Spleen (tissue), 11 donors: ENCODE measurements at regions not wholly inside any gene's neighbourhood (a gene's known extent, or its start where the extent isn't known, plus 50 kb on each side); places are given as distances from the start of the nearest gene placed in this dataset.

Source experiments
- DNase-seq: peaks from one replicate; pipeline ENCODE4 v3.0.0-alpha.2; 2020
- H3K27ac ChIP-seq, 8 donors: fragments of 200-600 bp; sonication (generic) in 7 of 8; 1 replicate in 4 of 8; 2 replicates in 4 of 8; pipeline versions ENCODE4 v1.5.0 to v1.8.0; 2016 to 2021; ENCODE audit warnings: inconsistent platforms in 4 of 8, mild to moderate bottlenecking in 4 of 8, moderate library complexity in 1 of 8
- H3K27me3 ChIP-seq, 7 donors: fragments of 200-600 bp; sonication (generic) in 6 of 7; replicated peaks in 1 of 7; 1 replicate in 4 of 7; 2 replicates in 3 of 7; pipeline versions ENCODE4 v1.5.0 to v1.8.0; 2016 to 2021; ENCODE audit warnings: inconsistent platforms in 3 of 7, mild to moderate bottlenecking in 1 of 7
- H3K36me3 ChIP-seq, 6 donors: fragments of 200-600 bp; sonication (generic) in 5 of 6; 1 replicate in 4 of 6; 2 replicates in 2 of 6; pipeline versions ENCODE4 v1.5.0 to v1.8.0; 2016 to 2021; ENCODE audit warnings: inconsistent platforms in 2 of 6
- H3K4me1 ChIP-seq, 6 donors: fragments of 200-600 bp; sonication (generic) in 5 of 6; 1 replicate in 3 of 6; 2 replicates in 3 of 6; pipeline versions ENCODE4 v1.5.0 to v1.8.0; 2016 to 2021; ENCODE audit warnings: inconsistent platforms in 3 of 6
- H3K4me3 ChIP-seq, 8 donors: fragments of 200-600 bp; sonication (generic) in 7 of 8; 1 replicate in 4 of 8; 2 replicates in 4 of 8; pipeline versions ENCODE4 v1.5.0 to v1.8.0; 2016 to 2021; ENCODE audit warnings: inconsistent platforms in 4 of 8, mild to moderate bottlenecking in 4 of 8, moderate library complexity in 2 of 8
- H3K9me3 ChIP-seq, 8 donors: fragments of 200-600 bp; sonication (generic) in 7 of 8; 1 replicate in 4 of 8; 2 replicates in 4 of 8; pipeline versions ENCODE4 v1.5.0 to v1.8.0; 2016 to 2021; ENCODE audit warnings: inconsistent platforms in 4 of 8
- CTCF ChIP-seq, 11 experiments: fragments of 200-600 bp in 7 of 11; fragments of 450-650 bp in 4 of 11; sonication (generic) in 4 of 11; IDR thresholded peaks in 8 of 11; conservative IDR thresholded peaks in 3 of 11; 1 replicate in 7 of 11; 2 replicates in 4 of 11; pipeline versions ENCODE4 v1.4.0 to v1.8.0; 2016 to 2021; ENCODE audit warnings: antibody characterized with exemption in 11 of 11, inconsistent platforms in 4 of 11, mild to moderate bottlenecking in 1 of 11
- POLR2A ChIP-seq, 3 donors: fragments of 450-650 bp; IDR thresholded peaks; one replicate each; pipeline ENCODE4 v1.5.1; 2017; ENCODE audit warnings: antibody characterized with exemption in 3 of 3, mild to moderate bottlenecking in 1 of 3
- POLR2AphosphoS5 ChIP-seq, 3 donors: sonication (generic); formaldehyde crosslinking; IDR thresholded peaks; one replicate each; pipeline ENCODE4 v1.5.1; 2017; ENCODE audit warnings: antibody characterized with exemption in 3 of 3
- WGBS, 5 donors: extraction: QIAGEN DNeasy Blood & Tissue Kit in 3 of 5; methylation state at CpG; one replicate each; pipeline versions ENCODE4 v1.1.5 to v1.1.7; 2013 to 2018; 5-methylcytosine and 5-hydroxymethylcytosine counted together
- intact Hi-C: fragments of 100-400 bp; cut with DNase I; formaldehyde crosslinking; loops from one replicate; pipeline ENCODE4 v1.15.0; 2023; ENCODE audit warnings: low total_unique reads
- donor health status: healthy with polysubstance abuse.
- donor health status: DM: no; HTN: no; CAD: no; lungs with moderate emphysema.
- donor health status: DM: no; HTN: no; CAD: no.
- donor health status: Bipolar disorder and iron deficiency.
- donor health status: healthy.
- donor health status: DM: no; HTN: no; CAD: no.
- donor health status: DM: yes; HTN: yes; CAD: no.

GRCh38 chr3:102673271-102674115 lies 238.7 kb downstream of the ZPLD1 start:
- WGBS, 5 donors: 18 to 22% (median 20%) methylated on average over 16 of the region's 16 CpGs
- Histone ChIP-seq H3K4me1 (peaks cover 0 to 7% (median 0%) of the 10 kb centered on the region in 6 donors), H3K27ac (no peak overlapping the region), H3K4me3 (peak overlapping the region in 2 of 8 donors; percentile 16 to 32), H3K9me3 (no peaks in the 10 kb centered on the region), H3K36me3 (no peaks in the 10 kb centered on the region), H3K27me3 (peaks cover 0 to 30% (median 0%) of the 10 kb centered on the region in 7 donors)
- intact Hi-C loops: no loop called here
- peak; percentile 80 for DNase-seq
- TF ChIP-seq CTCF (IDR thresholded peaks at IDR 0.05 in 8 of 11, conservative IDR thresholded peaks at IDR 0.05 in 3 of 11) (peak; percentile 23 to 80 (median 67)), POLR2A (IDR thresholded peaks at IDR 0.05) (no peak), POLR2AphosphoS5 (IDR thresholded peaks at IDR 0.05) (no peak)

- Histone ChIP-seq H3K4me1 (peaks cover 0 to 7% (median 0%) of the 10 kb centered on the region in 6 donors), H3K9me3 (no peaks in the 10 kb centered on the region), H3K27me3 (peaks cover 0 to 23% (median 0%) of the 10 kb centered on the region in 7 donors), H3K4me3 (no peak overlapping the region), H3K27ac (no peak overlapping the region), H3K36me3 (no peaks in the 10 kb centered on the region)
- WGBS, 5 donors: 83 to 92% (median 85%) methylated on average over 7 of the region's 7 CpGs
- no peak for TF ChIP-seq POLR2AphosphoS5 (IDR thresholded peaks at IDR 0.05)
- TF ChIP-seq CTCF (IDR thresholded peaks at IDR 0.05 in 8 of 11, conservative IDR thresholded peaks at IDR 0.05 in 3 of 11): no peak
- TF ChIP-seq POLR2A (IDR thresholded peaks at IDR 0.05): no peak
- no peak for DNase-seq
- intact Hi-C loops: no loop called here
Observed at GRCh38 chr3:102674284-102674683, 239.5 kb downstream of the ZPLD1 start.

- intact Hi-C loops: no loop called here
- Histone ChIP-seq H3K36me3 (no peaks in the 10 kb centered on the region), H3K4me3 (no peak overlapping the region), H3K27me3 (peaks cover 0 to 29% (median 0%) of the 10 kb centered on the region in 7 donors), H3K27ac (no peak overlapping the region), H3K4me1 (peaks cover 0 to 7% (median 0%) of the 10 kb centered on the region in 6 donors), H3K9me3 (no peaks in the 10 kb centered on the region)
- no peak for DNase-seq
- TF ChIP-seq CTCF (IDR thresholded peaks at IDR 0.05 in 8 of 11, conservative IDR thresholded peaks at IDR 0.05 in 3 of 11): no peak
- no peak for TF ChIP-seq POLR2A (IDR thresholded peaks at IDR 0.05)
- TF ChIP-seq POLR2AphosphoS5 (IDR thresholded peaks at IDR 0.05): no peak
Observed at GRCh38 chr3:102676424-102676823, 241.6 kb downstream of the ZPLD1 start.

GRCh38 chr3:102682741-102683140 lies 247.9 kb downstream of the ZPLD1 start:
- DNase-seq: no peak
- no peak for TF ChIP-seq CTCF (IDR thresholded peaks at IDR 0.05 in 8 of 11, conservative IDR thresholded peaks at IDR 0.05 in 3 of 11)
- TF ChIP-seq POLR2AphosphoS5 (IDR thresholded peaks at IDR 0.05): no peak
- TF ChIP-seq POLR2A (IDR thresholded peaks at IDR 0.05): no peak
- Histone ChIP-seq H3K4me3 (no peak overlapping the region), H3K36me3 (no peaks in the 10 kb centered on the region), H3K4me1 (no peaks in the 10 kb centered on the region), H3K27ac (no peak overlapping the region), H3K27me3 (peaks cover 0 to 21% (median 0%) of the 10 kb centered on the region in 7 donors), H3K9me3 (no peaks in the 10 kb centered on the region)
- intact Hi-C loops: no loop called here
